ENCODE measurements at regions not wholly inside any gene's neighbourhood (a gene's known extent, or its start where the extent isn't known, plus 50 kb on each side); places are given as distances from the start of the nearest gene placed in this dataset.

DNA sequence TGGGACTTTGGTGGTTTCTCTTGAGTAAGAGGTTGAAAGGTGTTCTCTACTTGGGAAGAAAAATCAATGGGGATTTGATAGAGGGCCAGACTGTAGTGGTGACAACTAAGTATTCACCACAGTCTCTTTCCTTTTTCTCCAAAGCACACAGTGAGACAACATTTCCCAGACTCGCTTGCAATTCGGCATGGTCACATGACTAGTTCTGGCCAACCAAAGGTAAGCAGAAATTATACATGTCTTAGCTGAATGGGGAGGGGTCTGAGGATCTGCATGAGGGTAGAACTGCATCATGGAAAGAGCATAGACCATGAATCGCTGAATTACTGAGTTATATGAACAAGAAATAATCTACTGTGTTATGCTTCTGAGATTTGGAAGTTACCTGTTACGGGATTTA lies 144.5 kb upstream of the MYRIP start:
- TF ChIP-seq, protein P1, sequence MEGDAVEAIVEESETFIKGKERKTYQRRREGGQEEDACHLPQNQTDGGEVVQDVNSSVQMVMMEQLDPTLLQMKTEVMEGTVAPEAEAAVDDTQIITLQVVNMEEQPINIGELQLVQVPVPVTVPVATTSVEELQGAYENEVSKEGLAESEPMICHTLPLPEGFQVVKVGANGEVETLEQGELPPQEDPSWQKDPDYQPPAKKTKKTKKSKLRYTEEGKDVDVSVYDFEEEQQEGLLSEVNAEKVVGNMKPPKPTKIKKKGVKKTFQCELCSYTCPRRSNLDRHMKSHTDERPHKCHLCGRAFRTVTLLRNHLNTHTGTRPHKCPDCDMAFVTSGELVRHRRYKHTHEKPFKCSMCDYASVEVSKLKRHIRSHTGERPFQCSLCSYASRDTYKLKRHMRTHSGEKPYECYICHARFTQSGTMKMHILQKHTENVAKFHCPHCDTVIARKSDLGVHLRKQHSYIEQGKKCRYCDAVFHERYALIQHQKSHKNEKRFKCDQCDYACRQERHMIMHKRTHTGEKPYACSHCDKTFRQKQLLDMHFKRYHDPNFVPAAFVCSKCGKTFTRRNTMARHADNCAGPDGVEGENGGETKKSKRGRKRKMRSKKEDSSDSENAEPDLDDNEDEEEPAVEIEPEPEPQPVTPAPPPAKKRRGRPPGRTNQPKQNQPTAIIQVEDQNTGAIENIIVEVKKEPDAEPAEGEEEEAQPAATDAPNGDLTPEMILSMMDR (IDR thresholded peaks at IDR 0.05): no peak
- no peak for TF ChIP-seq EP300 (IDR thresholded peaks at IDR 0.05)
- no peak for TF ChIP-seq POLR2AphosphoS5 (IDR thresholded peaks at IDR 0.05)
- no peak for TF ChIP-seq POLR2A (IDR thresholded peaks at IDR 0.05)

Data from gastroesophageal sphincter (tissue), 3 donors.